Lung (tissue), 11 donors: ENCODE measurements at regions not wholly inside any gene's neighbourhood (a gene's known extent, or its start where the extent isn't known, plus 50 kb on each side); places are given as distances from the start of the nearest gene placed in this dataset.

Source experiments
- ATAC-seq: fragments of 200-7000 bp; cut with Tn5 transposase; one replicate; pipeline ENCODE4 v1.9.1; 2020; ENCODE audit warnings: moderate number of reproducible peaks; ENCODE audit not compliant: insufficient read depth, low FRiP score
- DNase-seq, 3 donors: peaks; one replicate each; pipeline ENCODE4 v3.0.0-alpha.2; 2013 to 2017
- H3K27ac ChIP-seq, 2 donors: one replicate each; pipeline ENCODE4 v1.5.1; 2013; ENCODE audit warnings: mild to moderate bottlenecking in 2 of 2, moderate library complexity in 2 of 2, control low read depth in 1 of 2, inconsistent platforms in 1 of 2, low read depth in 1 of 2, low read length in 1 of 2
- H3K27me3 ChIP-seq, 3 donors: one replicate each; pipeline ENCODE4 v1.5.1; 2013; ENCODE audit warnings: low read length in 2 of 3; ENCODE audit not compliant: control insufficient read depth in 3 of 3, insufficient read depth in 3 of 3
- H3K36me3 ChIP-seq, 4 donors: one replicate each; pipeline ENCODE4 v1.5.1; 2013; ENCODE audit warnings: low read length in 4 of 4, mild to moderate bottlenecking in 1 of 4, moderate library complexity in 1 of 4; ENCODE audit not compliant: control insufficient read depth in 4 of 4, insufficient read depth in 4 of 4
- H3K4me1 ChIP-seq, 5 donors: one replicate each; pipeline ENCODE4 v1.5.1; 2013; ENCODE audit warnings: low read length in 5 of 5, mild to moderate bottlenecking in 2 of 5, moderate library complexity in 1 of 5; ENCODE audit not compliant: control insufficient read depth in 5 of 5, insufficient read depth in 5 of 5
- H3K4me3 ChIP-seq: one replicate; pipeline ENCODE4 v1.5.1; 2013; ENCODE audit warnings: mild to moderate bottlenecking, control low read depth, moderate library complexity
- H3K9ac ChIP-seq, 2 donors: one replicate each; pipeline ENCODE4 v1.5.1; 2013; ENCODE audit warnings: low read length in 2 of 2, control low read depth in 1 of 2; ENCODE audit not compliant: insufficient read depth in 1 of 2
- H3K9me3 ChIP-seq, 4 donors: one replicate each; pipeline ENCODE4 v1.5.1; 2013; ENCODE audit warnings: low read length in 3 of 4, mild to moderate bottlenecking in 1 of 4, moderate library complexity in 1 of 4; ENCODE audit not compliant: control insufficient read depth in 4 of 4, insufficient read depth in 3 of 4
- WGBS, 2 donors: extraction: QIAGEN DNeasy Blood & Tissue Kit; methylation state at CpG; one replicate each; pipeline ENCODE4 v1.1.7; 2013; 5-methylcytosine and 5-hydroxymethylcytosine counted together
- TF ChIP-seq, protein P1 (sequence below): IDR thresholded peaks from 2 replicates; pipeline ENCODE4 v1.5.1; 2012; ENCODE audit warnings: mild to moderate bottlenecking; ENCODE audit errors: control extremely low read depth, extremely low read depth
- donor health status: control.
- donor health status: control.
- donor health status: Bipolar disorder and iron deficiency.
- donor health status: healthy.
- donor health status: DM: yes; HTN: yes; CAD: no.

DNA sequence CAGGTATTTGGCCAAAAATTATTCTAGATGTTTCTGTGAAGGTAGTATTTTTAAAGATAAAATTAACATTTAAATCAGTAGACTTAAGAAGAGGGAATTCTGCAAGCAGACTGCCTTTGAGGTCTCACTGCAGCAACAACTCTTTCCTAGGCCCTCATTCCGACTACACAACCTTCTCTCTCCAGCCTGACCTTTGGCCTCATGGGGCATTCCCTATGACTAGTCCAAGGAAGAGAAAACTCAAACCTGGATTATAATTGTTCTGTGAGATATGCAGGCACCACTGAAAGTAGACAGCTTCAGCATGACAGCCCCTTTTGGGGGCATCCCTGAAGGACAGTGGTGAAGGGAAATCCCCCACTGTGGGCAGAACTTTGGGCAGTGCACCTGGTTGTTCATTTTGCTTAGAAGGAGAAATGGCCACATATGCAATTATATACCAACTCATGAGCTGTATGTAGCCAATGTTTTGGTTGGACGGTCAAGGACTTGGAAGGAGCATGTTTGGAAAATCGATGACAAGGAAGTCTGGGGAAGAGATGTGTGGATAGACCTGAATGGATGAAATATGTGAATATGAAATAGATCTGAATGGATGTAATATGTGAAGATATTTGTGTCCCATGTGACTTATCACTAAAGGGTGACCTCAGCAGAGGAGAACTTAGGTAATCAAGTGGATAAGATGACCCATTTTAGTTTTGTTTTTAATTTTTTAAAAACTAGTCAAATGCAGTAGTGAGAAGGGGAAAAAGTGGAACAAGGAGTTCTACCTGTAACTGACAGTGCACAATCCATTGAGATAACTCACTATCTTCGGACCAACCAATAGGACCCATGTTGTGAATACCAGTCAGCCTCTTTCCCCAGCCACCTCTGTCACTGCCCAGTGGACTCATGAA is 233.3 kb upstream of the FOXN3 start:
- H3K27me3 ChIP-seq = no peaks in the 10 kb centered on the region
- no peaks in the 10 kb centered on the region for H3K4me1 ChIP-seq
- H3K4me3 ChIP-seq = no peak overlapping the region
- TF ChIP-seq, protein P1, sequence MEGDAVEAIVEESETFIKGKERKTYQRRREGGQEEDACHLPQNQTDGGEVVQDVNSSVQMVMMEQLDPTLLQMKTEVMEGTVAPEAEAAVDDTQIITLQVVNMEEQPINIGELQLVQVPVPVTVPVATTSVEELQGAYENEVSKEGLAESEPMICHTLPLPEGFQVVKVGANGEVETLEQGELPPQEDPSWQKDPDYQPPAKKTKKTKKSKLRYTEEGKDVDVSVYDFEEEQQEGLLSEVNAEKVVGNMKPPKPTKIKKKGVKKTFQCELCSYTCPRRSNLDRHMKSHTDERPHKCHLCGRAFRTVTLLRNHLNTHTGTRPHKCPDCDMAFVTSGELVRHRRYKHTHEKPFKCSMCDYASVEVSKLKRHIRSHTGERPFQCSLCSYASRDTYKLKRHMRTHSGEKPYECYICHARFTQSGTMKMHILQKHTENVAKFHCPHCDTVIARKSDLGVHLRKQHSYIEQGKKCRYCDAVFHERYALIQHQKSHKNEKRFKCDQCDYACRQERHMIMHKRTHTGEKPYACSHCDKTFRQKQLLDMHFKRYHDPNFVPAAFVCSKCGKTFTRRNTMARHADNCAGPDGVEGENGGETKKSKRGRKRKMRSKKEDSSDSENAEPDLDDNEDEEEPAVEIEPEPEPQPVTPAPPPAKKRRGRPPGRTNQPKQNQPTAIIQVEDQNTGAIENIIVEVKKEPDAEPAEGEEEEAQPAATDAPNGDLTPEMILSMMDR = no peak
- H3K9me3 ChIP-seq = no peaks in the 10 kb centered on the region
- DNase-seq = no peak
- no peaks in the 10 kb centered on the region for H3K36me3 ChIP-seq
- no peak for ATAC-seq
- H3K27ac ChIP-seq = no peak overlapping the region
- H3K9ac ChIP-seq = no peak overlapping the region
- WGBS, 2 donors = 96 to 97% methylated on average over 4 of the region's 4 CpGs

DNA sequence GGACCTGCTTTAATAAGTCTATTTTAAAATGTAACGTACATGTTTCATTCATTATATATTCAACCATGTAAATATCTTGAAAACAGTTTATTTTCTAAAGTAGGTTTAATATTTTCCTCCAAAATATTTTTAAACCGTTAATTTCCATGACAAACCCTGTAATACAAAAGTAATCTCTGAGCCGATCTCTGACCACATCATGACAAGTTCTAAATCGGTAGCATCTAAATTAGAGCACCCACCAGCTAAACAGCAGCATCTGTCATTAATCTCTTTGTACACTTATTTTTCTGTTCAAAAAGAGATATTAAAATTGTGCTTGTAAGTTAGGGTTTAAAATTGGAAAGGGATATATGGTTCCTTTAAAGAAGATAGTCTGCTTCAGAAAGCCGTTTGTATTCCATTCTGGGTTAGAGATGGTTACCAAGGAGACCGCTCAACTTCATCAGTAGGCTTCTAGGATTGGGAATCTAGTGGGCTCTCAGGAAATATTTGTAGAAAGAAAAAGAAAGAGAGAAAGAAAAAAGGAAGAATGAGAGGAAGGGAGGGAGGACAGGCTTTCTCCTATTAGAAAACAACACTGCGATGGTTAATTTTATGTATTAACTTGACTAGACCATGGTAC is 232.5 kb upstream of the FOXN3 start:
- Histone ChIP-seq H3K27ac (no peak overlapping the region), H3K9ac (no peak overlapping the region), H3K27me3 (no peaks in the 10 kb centered on the region), H3K9me3 (no peaks in the 10 kb centered on the region), H3K4me1 (no peaks in the 10 kb centered on the region), H3K4me3 (no peak overlapping the region), H3K36me3 (no peaks in the 10 kb centered on the region)
- ATAC-seq (no peak), DNase-seq (no peak)
- TF ChIP-seq, protein P1 = no peak
- 66 to 81% methylated on average over 7 of the region's 7 CpGs for WGBS, 2 donors

DNA sequence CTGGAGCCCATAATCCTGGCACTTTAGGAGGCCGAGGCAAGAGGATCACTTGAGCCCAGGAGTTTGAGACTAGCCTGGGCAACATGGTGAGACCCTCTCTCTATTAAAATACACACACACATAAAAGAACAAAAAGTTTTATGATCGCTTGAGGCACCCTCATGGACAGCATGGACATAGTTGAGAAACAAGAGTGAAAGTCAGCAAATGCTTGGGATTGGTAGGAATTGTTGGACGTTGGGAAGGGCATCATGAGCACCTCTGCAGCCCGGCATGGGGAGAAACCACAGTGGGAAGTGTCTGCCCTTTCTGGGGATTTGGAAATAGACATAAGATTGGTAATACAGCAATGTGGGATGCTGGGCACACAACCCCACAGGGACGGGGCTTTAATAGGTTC is 231.9 kb upstream of the FOXN3 start:
- Histone ChIP-seq H3K9ac (no peak overlapping the region), H3K27me3 (no peaks in the 10 kb centered on the region), H3K27ac (no peak overlapping the region), H3K4me3 (no peak overlapping the region), H3K36me3 (no peaks in the 10 kb centered on the region), H3K9me3 (no peaks in the 10 kb centered on the region), H3K4me1 (no peaks in the 10 kb centered on the region)
- DNase-seq (no peak), ATAC-seq (no peak)
- TF ChIP-seq, protein P1 = no peak
- WGBS, 2 donors = 74 to 83% methylated on average over 5 of the region's 5 CpGs
